Right renal pelvis (tissue), 4 donors: ENCODE measurements at regions not wholly inside any gene's neighbourhood (a gene's known extent, or its start where the extent isn't known, plus 50 kb on each side); places are given as distances from the start of the nearest gene placed in this dataset.

Experiments used
- DNase-seq, 4 donors: peaks; one replicate each; pipeline ENCODE4 v3.0.0-alpha.2; 2013; ENCODE audit warnings: low read depth in 4 of 4, low spot score in 3 of 4, missing footprints in 1 of 4

DNA sequence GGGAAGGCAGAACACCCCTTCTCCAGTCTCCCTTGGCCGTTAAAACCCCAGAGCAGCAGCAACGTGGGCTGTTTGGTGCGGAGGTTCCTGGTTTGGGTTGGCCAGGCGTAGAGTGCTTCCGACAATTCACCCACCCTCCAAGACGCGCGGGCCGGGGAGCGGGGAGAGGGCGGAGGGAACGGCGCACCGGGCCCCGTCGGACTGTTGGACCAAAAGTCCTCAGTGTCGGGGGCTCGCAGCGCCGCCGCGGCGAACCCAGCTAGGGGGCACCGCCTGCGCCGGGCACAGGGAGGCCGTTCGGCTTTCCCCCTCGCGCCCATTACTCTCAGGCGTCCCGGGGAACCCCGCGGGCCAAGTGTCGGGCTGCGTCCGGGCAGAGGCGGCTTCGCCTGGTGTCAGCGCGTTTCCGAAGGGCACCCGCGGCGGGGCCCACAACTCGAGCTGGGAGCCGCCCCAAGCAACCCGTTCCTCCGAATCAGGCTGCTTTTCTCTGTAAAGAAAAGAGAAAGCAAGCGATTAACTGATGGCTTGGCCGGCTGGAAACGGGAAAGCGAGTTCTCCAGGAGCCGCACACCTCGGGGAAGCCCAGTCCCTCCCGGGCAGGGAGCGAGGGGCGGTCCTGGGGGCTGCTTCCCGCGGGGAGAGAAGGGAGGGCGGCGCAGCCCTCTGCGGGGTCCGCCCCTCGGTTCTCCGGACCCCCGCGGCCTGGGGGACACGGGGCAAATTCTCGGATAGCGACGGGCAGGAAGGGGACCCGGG is 145.5 kb downstream of the ERCC6L2 start:
- no peak for DNase-seq

GRCh38 chr9:96020300-96020791 is 144.9 kb downstream of the ERCC6L2 start:
- DNase-seq, result no peak
